ENCODE measurements at regions not wholly inside any gene's neighbourhood (a gene's known extent, or its start where the extent isn't known, plus 50 kb on each side); places are given as distances from the start of the nearest gene placed in this dataset.

DNA sequence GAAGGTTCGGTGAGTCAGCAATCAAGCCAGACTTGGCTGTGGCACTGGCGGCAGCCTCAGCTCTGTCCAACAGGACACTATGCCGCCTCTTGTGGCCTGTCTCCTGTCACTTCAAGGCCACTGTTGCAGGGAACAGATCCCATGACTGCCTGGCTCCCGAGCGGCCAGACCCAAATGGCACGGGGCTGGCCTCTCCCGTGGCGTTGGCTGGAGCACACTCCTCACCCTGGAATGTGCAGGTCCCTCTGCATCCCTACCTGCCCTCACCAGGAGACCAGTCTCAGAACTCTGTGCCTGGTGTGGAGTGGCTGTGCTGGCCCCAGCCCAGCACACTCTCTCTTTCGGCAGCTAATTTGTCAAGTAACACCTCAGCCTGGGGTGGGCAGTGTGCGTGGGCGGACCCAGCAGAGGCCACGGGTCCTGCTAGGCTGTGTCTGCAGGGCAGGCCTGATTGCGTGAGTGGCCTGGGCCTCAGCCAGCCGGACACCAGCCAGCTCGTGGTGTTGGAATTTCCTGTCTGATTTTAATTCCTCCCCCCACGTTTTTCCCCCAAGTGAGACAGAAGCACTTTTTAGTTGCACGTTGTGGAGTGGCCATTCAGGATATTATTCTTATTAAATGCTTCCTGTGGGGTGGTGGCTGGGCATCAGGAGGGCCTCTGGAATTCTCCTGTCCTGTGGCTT, 179.3 kb downstream of the GLI2 start:
- no peak for TF ChIP-seq POLR2AphosphoS5 (IDR thresholded peaks at IDR 0.05)
- TF ChIP-seq, protein P1, sequence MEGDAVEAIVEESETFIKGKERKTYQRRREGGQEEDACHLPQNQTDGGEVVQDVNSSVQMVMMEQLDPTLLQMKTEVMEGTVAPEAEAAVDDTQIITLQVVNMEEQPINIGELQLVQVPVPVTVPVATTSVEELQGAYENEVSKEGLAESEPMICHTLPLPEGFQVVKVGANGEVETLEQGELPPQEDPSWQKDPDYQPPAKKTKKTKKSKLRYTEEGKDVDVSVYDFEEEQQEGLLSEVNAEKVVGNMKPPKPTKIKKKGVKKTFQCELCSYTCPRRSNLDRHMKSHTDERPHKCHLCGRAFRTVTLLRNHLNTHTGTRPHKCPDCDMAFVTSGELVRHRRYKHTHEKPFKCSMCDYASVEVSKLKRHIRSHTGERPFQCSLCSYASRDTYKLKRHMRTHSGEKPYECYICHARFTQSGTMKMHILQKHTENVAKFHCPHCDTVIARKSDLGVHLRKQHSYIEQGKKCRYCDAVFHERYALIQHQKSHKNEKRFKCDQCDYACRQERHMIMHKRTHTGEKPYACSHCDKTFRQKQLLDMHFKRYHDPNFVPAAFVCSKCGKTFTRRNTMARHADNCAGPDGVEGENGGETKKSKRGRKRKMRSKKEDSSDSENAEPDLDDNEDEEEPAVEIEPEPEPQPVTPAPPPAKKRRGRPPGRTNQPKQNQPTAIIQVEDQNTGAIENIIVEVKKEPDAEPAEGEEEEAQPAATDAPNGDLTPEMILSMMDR (IDR thresholded peaks at IDR 0.05; ENCODE audit: poor library complexity, severe bottlenecking): no peak
- TF ChIP-seq EP300 (conservative IDR thresholded peaks at IDR 0.05; ENCODE audit: poor library complexity, severe bottlenecking): no peak

Measured in neural cell (in vitro differentiated cells).